Hepatocyte (in vitro differentiated cells): ENCODE measurements at regions not wholly inside any gene's neighbourhood (a gene's known extent, or its start where the extent isn't known, plus 50 kb on each side); places are given as distances from the start of the nearest gene placed in this dataset.

Experiments used
- DNase-seq: peaks from one replicate; pipeline ENCODE4 v3.0.0-alpha.2; 2016; ENCODE audit warnings: low spot score
- H2AFZ ChIP-seq: fragments of 200-600 bp; sonication (generic); 2 replicates; pipeline ENCODE4 v1.6.0; 2016; ENCODE audit warnings: antibody characterized with exemption, mild to moderate bottlenecking
- H3K27ac ChIP-seq: fragments of 200-600 bp; sonication (generic); 2 replicates; pipeline ENCODE4 v1.5.1; 2016; ENCODE audit warnings: mild to moderate bottlenecking
- H3K27me3 ChIP-seq: fragments of 200-600 bp; sonication (generic); 2 replicates; pipeline ENCODE4 v1.6.1; 2016
- H3K36me3 ChIP-seq: fragments of 200-600 bp; sonication (generic); replicated peaks from 2 replicates; pipeline ENCODE4 v1.5.1; 2016; ENCODE audit warnings: low read depth; ENCODE audit not compliant: insufficient read depth
- H3K4me1 ChIP-seq: fragments of 200-600 bp; sonication (generic); 2 replicates; pipeline ENCODE4 v1.5.1; 2016; ENCODE audit warnings: mild to moderate bottlenecking, moderate library complexity; ENCODE audit not compliant: insufficient read depth
- H3K4me2 ChIP-seq: fragments of 200-600 bp; sonication (generic); 2 replicates; pipeline ENCODE4 v1.6.0; 2016
- H3K4me3 ChIP-seq: fragments of 200-600 bp; sonication (generic); 2 replicates; pipeline ENCODE4 v1.5.1; 2016; ENCODE audit warnings: mild to moderate bottlenecking
- H3K79me2 ChIP-seq: fragments of 200-600 bp; sonication (generic); 2 replicates; pipeline ENCODE4 v1.6.0; 2017; ENCODE audit warnings: mild to moderate bottlenecking
- H3K9me2 ChIP-seq: fragments of 200-600 bp; sonication (generic); replicated peaks from 2 replicates; pipeline ENCODE4 v1.6.0; 2017; ENCODE audit warnings: mild to moderate bottlenecking; ENCODE audit not compliant: insufficient read depth
- H3K9me3 ChIP-seq: fragments of 200-600 bp; sonication (generic); 2 replicates; pipeline ENCODE4 v1.5.1; 2016; ENCODE audit warnings: low read depth, mild to moderate bottlenecking
- H4K20me1 ChIP-seq: fragments of 200-600 bp; sonication (generic); 2 replicates; pipeline ENCODE4 v1.6.0; 2016; ENCODE audit warnings: mild to moderate bottlenecking; ENCODE audit not compliant: insufficient read depth, poor library complexity, severe bottlenecking
- EZH2 ChIP-seq: fragments of 200-600 bp; sonication (generic); IDR thresholded peaks from 2 replicates; pipeline ENCODE4 v1.6.1; 2016; ENCODE audit warnings: antibody characterized with exemption, mild to moderate bottlenecking, borderline replicate concordance
- EZH2phosphoT487 ChIP-seq: fragments of 200-600 bp; sonication (generic); IDR thresholded peaks from one replicate; pipeline ENCODE4 v1.6.1; 2018; ENCODE audit warnings: antibody characterized with exemption, mild to moderate bottlenecking, low read depth, moderate library complexity; ENCODE audit not compliant: unreplicated experiment, severe bottlenecking
- WGBS: methylation state at CpG from one replicate; pipeline ENCODE4 v1.1.6; 2016; ENCODE audit warnings: low lambda C conversion rate; ENCODE audit errors: missing lambda C conversion rate; 5-methylcytosine and 5-hydroxymethylcytosine counted together
- TF ChIP-seq, protein P1 (sequence below): fragments of 200-600 bp; sonication (generic); IDR thresholded peaks from 2 replicates; pipeline ENCODE4 v1.5.1; 2016; ENCODE audit warnings: antibody characterized with exemption, mild to moderate bottlenecking; ENCODE audit not compliant: poor library complexity

DNA sequence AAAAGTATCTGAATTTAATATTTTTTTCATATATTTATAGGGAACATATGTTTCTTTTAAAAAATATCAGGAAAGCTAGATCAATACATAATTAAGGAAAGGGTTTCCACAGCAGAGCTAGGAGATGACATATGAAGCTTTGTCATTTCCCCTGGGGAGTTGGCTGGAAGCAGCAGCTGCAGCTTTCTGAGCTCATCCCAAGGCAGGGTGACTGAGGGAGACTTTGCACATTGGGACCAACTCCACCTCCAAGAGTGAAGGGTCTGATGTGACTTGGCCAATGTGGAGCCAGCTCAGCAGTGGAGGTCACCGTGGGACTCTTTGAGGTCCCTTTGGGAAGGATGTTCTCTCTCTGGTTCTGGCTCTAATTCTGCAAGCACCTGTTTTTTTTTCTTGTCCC, 315.1 kb downstream of the RDH14 start:
- Histone ChIP-seq H3K4me2 (no peak overlapping the region), H3K9me3 (no peaks in the 10 kb centered on the region), H3K4me3 (no peak overlapping the region), H3K9me2 (no peaks in the 10 kb centered on the region), H3K4me1 (no peaks in the 10 kb centered on the region), H2AFZ (no peak overlapping the region), H3K36me3 (no peaks in the 10 kb centered on the region), H3K79me2 (no peaks in the 10 kb centered on the region), H4K20me1 (no peaks in the 10 kb centered on the region), H3K27ac (no peak overlapping the region), H3K27me3 (no peaks in the 10 kb centered on the region)
- TF ChIP-seq EZH2phosphoT487 (no peak), EZH2 (no peak)
- TF ChIP-seq, protein P1, sequence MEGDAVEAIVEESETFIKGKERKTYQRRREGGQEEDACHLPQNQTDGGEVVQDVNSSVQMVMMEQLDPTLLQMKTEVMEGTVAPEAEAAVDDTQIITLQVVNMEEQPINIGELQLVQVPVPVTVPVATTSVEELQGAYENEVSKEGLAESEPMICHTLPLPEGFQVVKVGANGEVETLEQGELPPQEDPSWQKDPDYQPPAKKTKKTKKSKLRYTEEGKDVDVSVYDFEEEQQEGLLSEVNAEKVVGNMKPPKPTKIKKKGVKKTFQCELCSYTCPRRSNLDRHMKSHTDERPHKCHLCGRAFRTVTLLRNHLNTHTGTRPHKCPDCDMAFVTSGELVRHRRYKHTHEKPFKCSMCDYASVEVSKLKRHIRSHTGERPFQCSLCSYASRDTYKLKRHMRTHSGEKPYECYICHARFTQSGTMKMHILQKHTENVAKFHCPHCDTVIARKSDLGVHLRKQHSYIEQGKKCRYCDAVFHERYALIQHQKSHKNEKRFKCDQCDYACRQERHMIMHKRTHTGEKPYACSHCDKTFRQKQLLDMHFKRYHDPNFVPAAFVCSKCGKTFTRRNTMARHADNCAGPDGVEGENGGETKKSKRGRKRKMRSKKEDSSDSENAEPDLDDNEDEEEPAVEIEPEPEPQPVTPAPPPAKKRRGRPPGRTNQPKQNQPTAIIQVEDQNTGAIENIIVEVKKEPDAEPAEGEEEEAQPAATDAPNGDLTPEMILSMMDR: no peak
- WGBS: 93% methylated on average over 1 of the region's 1 CpG
- no peak for DNase-seq

DNA sequence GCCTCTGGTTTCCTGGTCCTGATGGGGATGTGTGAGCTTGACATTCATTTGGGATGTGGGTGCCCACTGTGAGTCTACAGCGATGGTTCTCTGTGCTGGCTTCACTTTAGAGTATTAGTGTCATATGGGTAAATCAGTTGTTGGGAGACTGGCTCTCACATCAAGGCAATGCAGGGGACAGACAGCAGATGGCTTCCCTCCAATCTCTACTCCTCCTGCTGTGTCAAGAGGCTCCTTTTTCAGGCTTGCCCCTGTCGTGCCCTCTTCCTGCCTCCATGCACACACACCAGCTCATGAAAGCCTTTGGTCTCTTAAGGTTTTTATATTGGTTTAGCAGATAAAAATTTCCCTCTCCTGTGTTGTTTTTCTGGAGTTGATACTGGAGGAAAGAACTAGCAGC, 315.6 kb downstream of the RDH14 start:
- DNase-seq: no peak
- Histone ChIP-seq H3K27me3 (no peaks in the 10 kb centered on the region), H2AFZ (no peak overlapping the region), H3K4me1 (no peaks in the 10 kb centered on the region), H3K36me3 (no peaks in the 10 kb centered on the region), H3K79me2 (no peaks in the 10 kb centered on the region), H4K20me1 (no peaks in the 10 kb centered on the region), H3K4me3 (no peak overlapping the region), H3K9me3 (no peaks in the 10 kb centered on the region), H3K27ac (no peak overlapping the region), H3K9me2 (no peaks in the 10 kb centered on the region), H3K4me2 (no peak overlapping the region)
- TF ChIP-seq EZH2: no peak
- TF ChIP-seq, protein P1: no peak
- TF ChIP-seq EZH2phosphoT487: no peak
- WGBS: 54% methylated on average over 2 of the region's 2 CpGs

DNA sequence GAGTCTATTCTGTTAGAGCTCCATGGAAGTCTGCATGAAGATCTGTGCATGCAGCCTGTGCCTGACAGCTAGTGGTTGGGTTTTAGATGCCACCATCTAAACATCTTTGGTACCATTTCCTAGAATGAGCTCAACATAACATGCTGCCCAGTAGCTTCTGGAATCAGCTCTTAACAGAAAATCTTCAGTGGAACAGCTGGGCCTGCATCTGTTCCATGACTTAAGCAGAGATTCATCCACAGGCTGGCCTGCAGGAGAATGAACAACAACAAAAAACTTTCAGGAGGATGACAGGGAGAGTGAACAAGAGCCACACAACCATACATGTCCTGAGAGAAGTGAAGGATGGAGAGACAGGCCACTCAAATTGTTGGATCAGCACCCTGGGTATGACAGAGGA, 316.6 kb downstream of the RDH14 start:
- no peaks in the 10 kb centered on the region for H3K79me2 ChIP-seq
- H3K36me3 ChIP-seq: no peaks in the 10 kb centered on the region
- no peaks in the 10 kb centered on the region for H3K9me3 ChIP-seq
- TF ChIP-seq EZH2phosphoT487 (no peak), EZH2 (no peak)
- TF ChIP-seq, protein P1: no peak
- H3K9me2 ChIP-seq: no peaks in the 10 kb centered on the region
- no peak for DNase-seq
- no peak overlapping the region for H2AFZ ChIP-seq
- no peak overlapping the region for H3K4me2 ChIP-seq
- H3K4me1 ChIP-seq: no peaks in the 10 kb centered on the region
- H3K27ac ChIP-seq: no peak overlapping the region
- no peak overlapping the region for H3K4me3 ChIP-seq
- no peaks in the 10 kb centered on the region for H4K20me1 ChIP-seq
- H3K27me3 ChIP-seq: no peaks in the 10 kb centered on the region

DNA sequence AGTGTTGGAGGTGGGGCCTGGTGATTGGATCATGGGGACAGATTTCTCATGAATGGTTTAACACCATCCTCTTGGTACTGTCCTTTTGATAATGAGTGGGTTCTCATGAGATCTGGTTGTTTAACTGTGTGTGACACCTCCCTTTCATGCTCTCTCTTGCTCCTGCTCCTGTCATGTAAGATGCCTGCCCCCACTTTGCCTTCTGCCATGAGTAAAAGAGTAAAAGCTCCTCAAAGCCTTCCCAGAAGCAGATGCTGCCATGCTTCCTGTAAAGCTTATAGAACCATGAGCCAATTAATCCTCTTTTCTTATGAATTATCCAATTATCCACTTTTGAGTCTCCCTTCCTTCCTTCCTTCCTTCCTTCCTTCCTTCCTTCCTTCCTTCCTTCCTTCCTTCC, 317.7 kb downstream of the RDH14 start:
- no peak overlapping the region for H2AFZ ChIP-seq
- no peaks in the 10 kb centered on the region for H3K9me2 ChIP-seq
- H3K4me3 ChIP-seq: no peak overlapping the region
- H3K4me2 ChIP-seq: no peak overlapping the region
- no peaks in the 10 kb centered on the region for H3K79me2 ChIP-seq
- no peak for DNase-seq
- no peaks in the 10 kb centered on the region for H3K4me1 ChIP-seq
- no peak overlapping the region for H3K27ac ChIP-seq
- TF ChIP-seq EZH2phosphoT487: no peak
- TF ChIP-seq EZH2: no peak
- TF ChIP-seq, protein P1: no peak
- H3K36me3 ChIP-seq: no peaks in the 10 kb centered on the region
- H3K9me3 ChIP-seq: no peaks in the 10 kb centered on the region
- no peaks in the 10 kb centered on the region for H4K20me1 ChIP-seq
- no peaks in the 10 kb centered on the region for H3K27me3 ChIP-seq
